WERI-Rb-1 (cell line): ENCODE measurements at regions not wholly inside any gene's neighbourhood (a gene's known extent, or its start where the extent isn't known, plus 50 kb on each side); places are given as distances from the start of the nearest gene placed in this dataset.

Experiments used
- DNase-seq: peaks from one replicate; pipeline ENCODE4 v3.0.0-alpha.2; 2020
- H3K27ac ChIP-seq: fragments of 250-450 bp; sonication (Bioruptor Pico); 2 replicates; pipeline ENCODE4 v1.5.1; 2020; ENCODE audit warnings: mild to moderate bottlenecking, moderate library complexity
- H3K27me3 ChIP-seq: fragments of 250-450 bp; sonication (Bioruptor Pico); 2 replicates; pipeline ENCODE4 v1.5.1; 2021; ENCODE audit warnings: mild to moderate bottlenecking, low read depth, moderate library complexity; ENCODE audit not compliant: insufficient read depth, severe bottlenecking
- H3K36me3 ChIP-seq: fragments of 250-450 bp; sonication (Bioruptor Pico); 2 replicates; pipeline ENCODE4 v1.5.1; 2020; ENCODE audit warnings: mild to moderate bottlenecking, moderate library complexity
- H3K4me3 ChIP-seq: 2 replicates; pipeline ENCODE4 v1.5.1; 2011; ENCODE audit warnings: low read depth, mild to moderate bottlenecking, control low read depth, low read length
- H3K9me3 ChIP-seq: fragments of 250-450 bp; sonication (Bioruptor Pico); 2 replicates; pipeline ENCODE4 v1.5.1; 2021; ENCODE audit warnings: mild to moderate bottlenecking, moderate library complexity; ENCODE audit not compliant: severe bottlenecking
- TF ChIP-seq, protein P1 (sequence below): IDR thresholded peaks from 2 replicates; pipeline ENCODE4 v1.5.1; 2011; ENCODE audit warnings: low read depth, mild to moderate bottlenecking, control low read depth, inconsistent platforms, low read length

DNA sequence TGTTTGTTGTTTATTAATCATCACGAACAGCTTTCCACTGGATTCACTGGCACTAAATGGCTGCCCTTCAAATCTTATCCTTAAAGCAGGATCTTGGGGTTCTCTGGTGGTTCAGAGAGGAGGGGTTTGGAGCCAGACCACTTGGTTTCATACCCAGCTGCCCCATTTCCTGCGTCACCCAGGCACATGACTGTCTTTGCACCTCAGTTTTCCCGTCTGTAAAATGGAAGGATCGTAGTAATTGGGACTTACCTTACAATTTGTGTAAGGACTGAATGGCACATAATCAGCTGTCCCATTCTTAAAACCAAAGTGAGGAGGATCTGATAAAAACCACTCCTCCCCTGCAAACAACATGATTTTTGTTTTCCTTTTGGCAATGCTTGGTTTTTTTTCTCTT is 318.3 kb downstream of the ZNF536 start:
- Histone ChIP-seq H3K4me3 (no peak overlapping the region; the same call in 1 of the 2 replicates), H3K36me3 (no peaks in the 10 kb centered on the region), H3K9me3 (no peaks in the 10 kb centered on the region), H3K27ac (peak overlapping the region; percentile 61), H3K27me3 (no peaks in the 10 kb centered on the region)
- no peak for DNase-seq
- TF ChIP-seq, protein P1, sequence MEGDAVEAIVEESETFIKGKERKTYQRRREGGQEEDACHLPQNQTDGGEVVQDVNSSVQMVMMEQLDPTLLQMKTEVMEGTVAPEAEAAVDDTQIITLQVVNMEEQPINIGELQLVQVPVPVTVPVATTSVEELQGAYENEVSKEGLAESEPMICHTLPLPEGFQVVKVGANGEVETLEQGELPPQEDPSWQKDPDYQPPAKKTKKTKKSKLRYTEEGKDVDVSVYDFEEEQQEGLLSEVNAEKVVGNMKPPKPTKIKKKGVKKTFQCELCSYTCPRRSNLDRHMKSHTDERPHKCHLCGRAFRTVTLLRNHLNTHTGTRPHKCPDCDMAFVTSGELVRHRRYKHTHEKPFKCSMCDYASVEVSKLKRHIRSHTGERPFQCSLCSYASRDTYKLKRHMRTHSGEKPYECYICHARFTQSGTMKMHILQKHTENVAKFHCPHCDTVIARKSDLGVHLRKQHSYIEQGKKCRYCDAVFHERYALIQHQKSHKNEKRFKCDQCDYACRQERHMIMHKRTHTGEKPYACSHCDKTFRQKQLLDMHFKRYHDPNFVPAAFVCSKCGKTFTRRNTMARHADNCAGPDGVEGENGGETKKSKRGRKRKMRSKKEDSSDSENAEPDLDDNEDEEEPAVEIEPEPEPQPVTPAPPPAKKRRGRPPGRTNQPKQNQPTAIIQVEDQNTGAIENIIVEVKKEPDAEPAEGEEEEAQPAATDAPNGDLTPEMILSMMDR, result no peak

DNA sequence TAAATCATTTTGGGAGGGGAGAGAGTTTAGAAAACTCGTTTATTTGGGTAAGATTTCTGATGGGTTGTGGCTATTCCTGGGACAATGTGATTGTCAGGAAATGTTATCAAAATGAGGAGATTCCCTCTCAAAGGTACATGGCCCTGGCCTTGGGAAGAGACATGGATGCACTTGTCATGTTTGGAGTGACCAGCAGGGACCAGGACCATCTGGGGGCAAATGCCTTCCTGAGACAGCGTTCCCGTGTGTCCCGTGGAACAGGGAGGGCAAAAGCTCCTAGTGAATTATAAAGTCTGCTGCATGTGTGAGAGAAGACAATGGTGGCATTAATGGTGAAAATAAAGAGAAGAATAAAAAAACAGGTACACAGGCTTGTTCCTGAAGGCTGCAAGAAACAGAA is 317.3 kb downstream of the ZNF536 start:
- peak; percentile 63 for DNase-seq
- Histone ChIP-seq H3K36me3 (no peaks in the 10 kb centered on the region), H3K27ac (no peak overlapping the region), H3K27me3 (no peaks in the 10 kb centered on the region), H3K9me3 (no peaks in the 10 kb centered on the region), H3K4me3 (no peak overlapping the region)
- TF ChIP-seq, protein P1, result peak; percentile 56

DNA sequence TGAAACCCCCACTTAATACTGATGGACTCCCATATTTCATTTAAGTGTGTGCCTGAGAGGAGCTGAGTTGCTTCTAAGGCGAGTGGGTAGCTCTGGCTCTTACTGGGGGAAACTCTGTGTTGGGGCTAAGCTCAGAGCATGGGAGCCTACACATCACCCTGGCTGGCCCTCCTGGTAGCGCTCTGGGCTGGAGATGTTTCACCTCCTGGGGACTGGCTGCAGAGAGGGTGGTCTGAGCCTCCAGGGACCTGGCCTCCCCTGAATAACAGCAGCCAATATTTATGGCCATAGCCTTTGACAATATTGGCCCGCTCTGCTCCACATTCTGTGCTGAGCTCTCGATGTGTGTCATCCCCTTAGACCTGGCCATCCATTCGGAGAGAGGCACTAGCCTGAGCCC is 316.5 kb downstream of the ZNF536 start:
- TF ChIP-seq, protein P1, result no peak
- no peak overlapping the region for H3K27ac ChIP-seq
- no peaks in the 10 kb centered on the region for H3K27me3 ChIP-seq
- DNase-seq, result no peak
- no peaks in the 10 kb centered on the region for H3K36me3 ChIP-seq
- H3K4me3 ChIP-seq, result no peak overlapping the region
- no peaks in the 10 kb centered on the region for H3K9me3 ChIP-seq

DNA sequence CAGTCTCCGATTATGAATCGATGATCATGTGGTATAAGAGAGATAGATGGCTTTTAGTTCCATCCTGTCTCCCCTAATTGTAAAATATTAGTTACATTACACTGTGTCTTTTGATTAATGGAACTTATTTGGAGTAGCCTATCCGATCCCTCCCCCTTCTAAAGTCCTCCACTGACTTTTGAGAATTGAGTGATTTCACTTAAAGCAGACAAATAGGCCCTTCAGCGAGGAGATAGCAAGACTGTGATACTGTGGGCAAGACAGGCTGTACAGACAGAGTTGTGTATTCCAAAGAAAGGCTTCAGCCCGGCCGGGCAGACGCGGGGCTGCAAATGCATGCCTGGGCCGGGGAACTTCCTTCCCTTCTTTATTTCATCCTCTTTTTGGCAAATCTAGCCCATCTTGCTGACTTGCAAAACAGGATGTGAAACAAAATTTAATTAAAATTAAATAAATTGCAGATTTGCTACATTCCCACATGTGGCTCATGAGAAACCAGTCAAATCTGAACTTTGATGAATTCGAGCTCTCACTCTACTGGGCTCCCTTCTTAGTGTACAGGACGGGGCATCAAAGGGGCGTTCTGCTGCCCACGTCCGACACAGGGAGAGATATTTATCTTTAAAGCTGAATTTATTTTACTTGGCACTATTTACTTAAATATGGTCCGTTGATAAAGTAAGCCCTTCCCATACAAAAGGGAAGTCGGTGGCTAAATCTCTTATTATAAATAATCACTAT is 314.8 kb downstream of the ZNF536 start:
- Histone ChIP-seq H3K27ac (peak overlapping the region; percentile 62; the same call in 1 of the 2 replicates), H3K9me3 (no peaks in the 10 kb centered on the region), H3K36me3 (no peaks in the 10 kb centered on the region), H3K4me3 (peak overlapping the region; percentile 41), H3K27me3 (no peaks in the 10 kb centered on the region)
- TF ChIP-seq, protein P1, result no peak
- DNase-seq, result no peak

GRCh38 chr19:30686176-30686820 is 314.1 kb downstream of the ZNF536 start:
- no peaks in the 10 kb centered on the region for H3K27me3 ChIP-seq
- no peaks in the 10 kb centered on the region for H3K36me3 ChIP-seq
- peak; percentile 36 for DNase-seq
- H3K9me3 ChIP-seq, result no peaks in the 10 kb centered on the region
- peak overlapping the region; percentile 62 for H3K27ac ChIP-seq
- TF ChIP-seq, protein P1, result 0 out of 2 replicates have a peak, but pooled peaks have one; percentile 2
- peak overlapping the region; percentile 41 for H3K4me3 ChIP-seq
